HL-60 (cell line): ENCODE measurements at regions not wholly inside any gene's neighbourhood (a gene's known extent, or its start where the extent isn't known, plus 50 kb on each side); places are given as distances from the start of the nearest gene placed in this dataset.

Source experiments
- DNase-seq, 2 experiments: peaks; one replicate each; pipeline ENCODE4 v3.0.0-alpha.2; 2010 to 2020; ENCODE audit warnings: low read depth in 1 of 2, low spot score in 1 of 2
- H3K27ac ChIP-seq: fragments of 250-450 bp; sonication (Bioruptor Pico); replicated peaks from 2 replicates; pipeline ENCODE4 v1.5.1; 2020; ENCODE audit warnings: mild to moderate bottlenecking, moderate library complexity
- H3K27me3 ChIP-seq: fragments of 250-450 bp; sonication (Bioruptor Pico); 2 replicates; pipeline ENCODE4 v1.5.1; 2021; ENCODE audit warnings: mild to moderate bottlenecking, moderate library complexity; ENCODE audit not compliant: insufficient read depth, poor library complexity, severe bottlenecking
- H3K4me3 ChIP-seq: replicated peaks from 2 replicates; pipeline ENCODE4 v1.5.1; 2011; ENCODE audit warnings: mild to moderate bottlenecking, control low read depth, low read length; ENCODE audit not compliant: insufficient read depth
- GABPA ChIP-seq: IDR thresholded peaks from 2 replicates; pipeline ENCODE4 v1.6.1; 2012; ENCODE audit warnings: low read depth
- POLR2AphosphoS5 ChIP-seq: IDR thresholded peaks from 2 replicates; pipeline ENCODE4 v1.6.1; 2012; ENCODE audit warnings: low read depth
- REST ChIP-seq: IDR thresholded peaks from 2 replicates; pipeline ENCODE4 v1.6.1; 2012; ENCODE audit warnings: low read depth; ENCODE audit not compliant: insufficient replicate concordance
- SPI1 ChIP-seq: IDR thresholded peaks from 2 replicates; pipeline ENCODE4 v1.6.1; 2012; ENCODE audit warnings: low read depth, mild to moderate bottlenecking, borderline replicate concordance
- TF ChIP-seq, protein P1 (sequence below): IDR thresholded peaks from one replicate; pipeline ENCODE4 v1.5.1; 2011; ENCODE audit warnings: low read length, control low read depth, inconsistent platforms; ENCODE audit not compliant: insufficient read depth

GRCh38 chr2:194926873-194927272 lies 730.2 kb upstream of the SLC39A10 start:
- H3K27ac ChIP-seq: no peak overlapping the region
- no peak overlapping the region for H3K4me3 ChIP-seq
- no peaks in the 10 kb centered on the region for H3K27me3 ChIP-seq
- TF ChIP-seq REST (no peak), POLR2AphosphoS5 (no peak), SPI1 (no peak), GABPA (no peak)
- TF ChIP-seq, protein P1, sequence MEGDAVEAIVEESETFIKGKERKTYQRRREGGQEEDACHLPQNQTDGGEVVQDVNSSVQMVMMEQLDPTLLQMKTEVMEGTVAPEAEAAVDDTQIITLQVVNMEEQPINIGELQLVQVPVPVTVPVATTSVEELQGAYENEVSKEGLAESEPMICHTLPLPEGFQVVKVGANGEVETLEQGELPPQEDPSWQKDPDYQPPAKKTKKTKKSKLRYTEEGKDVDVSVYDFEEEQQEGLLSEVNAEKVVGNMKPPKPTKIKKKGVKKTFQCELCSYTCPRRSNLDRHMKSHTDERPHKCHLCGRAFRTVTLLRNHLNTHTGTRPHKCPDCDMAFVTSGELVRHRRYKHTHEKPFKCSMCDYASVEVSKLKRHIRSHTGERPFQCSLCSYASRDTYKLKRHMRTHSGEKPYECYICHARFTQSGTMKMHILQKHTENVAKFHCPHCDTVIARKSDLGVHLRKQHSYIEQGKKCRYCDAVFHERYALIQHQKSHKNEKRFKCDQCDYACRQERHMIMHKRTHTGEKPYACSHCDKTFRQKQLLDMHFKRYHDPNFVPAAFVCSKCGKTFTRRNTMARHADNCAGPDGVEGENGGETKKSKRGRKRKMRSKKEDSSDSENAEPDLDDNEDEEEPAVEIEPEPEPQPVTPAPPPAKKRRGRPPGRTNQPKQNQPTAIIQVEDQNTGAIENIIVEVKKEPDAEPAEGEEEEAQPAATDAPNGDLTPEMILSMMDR: no peak
- DNase-seq: no peak

- TF ChIP-seq GABPA (no peak), SPI1 (no peak), POLR2AphosphoS5 (no peak), REST (no peak)
- TF ChIP-seq, protein P1: no peak
- no peak for DNase-seq
- Histone ChIP-seq H3K4me3 (no peak overlapping the region), H3K27me3 (no peaks in the 10 kb centered on the region), H3K27ac (no peak overlapping the region)
Measured at GRCh38 chr2:194925742-194926141, 731.3 kb upstream of the SLC39A10 start.

- H3K4me3 ChIP-seq: no peak overlapping the region
- H3K27me3 ChIP-seq: no peaks in the 10 kb centered on the region
- no peak for DNase-seq
- no peak overlapping the region for H3K27ac ChIP-seq
- TF ChIP-seq SPI1: no peak
- no peak for TF ChIP-seq REST
- TF ChIP-seq, protein P1: no peak
Measured at GRCh38 chr2:194917519-194917918, 739.5 kb upstream of the SLC39A10 start.
